ENCODE measurements at regions not wholly inside any gene's neighbourhood (a gene's known extent, or its start where the extent isn't known, plus 50 kb on each side); places are given as distances from the start of the nearest gene placed in this dataset.

- Histone ChIP-seq H3K36me3 (ENCODE audit: insufficient read depth, low read length) (no peaks in the 10 kb centered on the region), H3K9ac (ENCODE audit: low read length) (no peak overlapping the region), H3K27me3 (ENCODE audit: insufficient read depth, low read depth, low read length) (no peaks in the 10 kb centered on the region), H3K27ac (ENCODE audit: low read length) (no peak overlapping the region), H3K4me2 (ENCODE audit: low read length) (no peak overlapping the region), H3K4me3 (ENCODE audit: low read length) (no peak overlapping the region), H2AFZ (ENCODE audit: low read depth, low read length) (no peak overlapping the region), H3K9me2 (ENCODE audit: insufficient read depth, low read length) (no peaks in the 10 kb centered on the region), H3F3A (ENCODE audit: insufficient read depth, low read length, poor library complexity, severe bottlenecking) (no peaks in the 10 kb centered on the region), H3K79me2 (replicated peaks; ENCODE audit: insufficient read depth, low read length) (no peaks in the 10 kb centered on the region), H4K20me1 (ENCODE audit: insufficient read depth) (no peaks in the 10 kb centered on the region), H3K9me3 (ENCODE audit: low read length) (no peaks in the 10 kb centered on the region)
- no peak for TF ChIP-seq TAF1 (IDR thresholded peaks at IDR 0.05; ENCODE audit: low read depth)
- TF ChIP-seq EP300 (conservative IDR thresholded peaks at IDR 0.05; ENCODE audit: poor library complexity, severe bottlenecking), result no peak
- TF ChIP-seq RAD21 (conservative IDR thresholded peaks at IDR 0.05), result no peak
- TF ChIP-seq SMC3 (conservative IDR thresholded peaks at IDR 0.05; ENCODE audit: poor library complexity), result no peak
- TF ChIP-seq CTCF (IDR thresholded peaks at IDR 0.05; ENCODE audit: poor library complexity, severe bottlenecking), result no peak
- TF ChIP-seq EZH2 (IDR thresholded peaks at IDR 0.05; ENCODE audit: borderline replicate concordance, insufficient read depth, low read length, poor library complexity, severe bottlenecking), result no peak
- no peak for TF ChIP-seq REST (IDR thresholded peaks at IDR 0.05; ENCODE audit: borderline replicate concordance)
- no peak for TF ChIP-seq POLR2AphosphoS5 (IDR thresholded peaks at IDR 0.05)
- TF ChIP-seq MXI1 (conservative IDR thresholded peaks at IDR 0.05; ENCODE audit: poor library complexity, severe bottlenecking), result no peak
These were observed 315.8 kb upstream of the LRRC4C start for GRCh38 chr11:41775296-41775695.

- Histone ChIP-seq H3K36me3 (ENCODE audit: insufficient read depth, low read length) (no peaks in the 10 kb centered on the region), H3K27me3 (ENCODE audit: insufficient read depth, low read depth, low read length) (no peaks in the 10 kb centered on the region), H3K79me2 (replicated peaks; ENCODE audit: insufficient read depth, low read length) (no peaks in the 10 kb centered on the region), H3K4me2 (ENCODE audit: low read length) (no peak overlapping the region), H2AFZ (ENCODE audit: low read depth, low read length) (no peak overlapping the region), H3K27ac (ENCODE audit: low read length) (no peak overlapping the region), H3K9me3 (ENCODE audit: low read length) (no peaks in the 10 kb centered on the region), H3K9me2 (ENCODE audit: insufficient read depth, low read length) (no peaks in the 10 kb centered on the region), H3F3A (ENCODE audit: insufficient read depth, low read length, poor library complexity, severe bottlenecking) (no peaks in the 10 kb centered on the region), H3K9ac (ENCODE audit: low read length) (no peak overlapping the region), H4K20me1 (ENCODE audit: insufficient read depth) (no peaks in the 10 kb centered on the region), H3K4me3 (ENCODE audit: low read length) (no peak overlapping the region)
- TF ChIP-seq TAF1 (IDR thresholded peaks at IDR 0.05; ENCODE audit: low read depth) (no peak), CTCF (IDR thresholded peaks at IDR 0.05; ENCODE audit: poor library complexity, severe bottlenecking) (no peak), REST (IDR thresholded peaks at IDR 0.05; ENCODE audit: borderline replicate concordance) (no peak), RAD21 (conservative IDR thresholded peaks at IDR 0.05) (no peak), EP300 (conservative IDR thresholded peaks at IDR 0.05; ENCODE audit: poor library complexity, severe bottlenecking) (no peak), MXI1 (conservative IDR thresholded peaks at IDR 0.05; ENCODE audit: poor library complexity, severe bottlenecking) (no peak)
These were observed 320.0 kb upstream of the LRRC4C start for GRCh38 chr11:41779401-41779960.
